ENCODE measurements at regions not wholly inside any gene's neighbourhood (a gene's known extent, or its start where the extent isn't known, plus 50 kb on each side); places are given as distances from the start of the nearest gene placed in this dataset.
A peak's percentile ranks its signal among the peaks of the same experiment; 100 is the strongest.

GRCh38 chr4:23741681-23742191 lies 148.1 kb downstream of the PPARGC1A start:
- peak in 2 of 4 donors; percentile 18 to 41 for DNase-seq (ENCODE audit: low read depth in 4 of 4, low spot score in 2 of 4)

GRCh38 chr4:23737571-23737970 lies 152.3 kb downstream of the PPARGC1A start:
- DNase-seq (ENCODE audit: low read depth in 4 of 4, low spot score in 2 of 4): no peak

DNA sequence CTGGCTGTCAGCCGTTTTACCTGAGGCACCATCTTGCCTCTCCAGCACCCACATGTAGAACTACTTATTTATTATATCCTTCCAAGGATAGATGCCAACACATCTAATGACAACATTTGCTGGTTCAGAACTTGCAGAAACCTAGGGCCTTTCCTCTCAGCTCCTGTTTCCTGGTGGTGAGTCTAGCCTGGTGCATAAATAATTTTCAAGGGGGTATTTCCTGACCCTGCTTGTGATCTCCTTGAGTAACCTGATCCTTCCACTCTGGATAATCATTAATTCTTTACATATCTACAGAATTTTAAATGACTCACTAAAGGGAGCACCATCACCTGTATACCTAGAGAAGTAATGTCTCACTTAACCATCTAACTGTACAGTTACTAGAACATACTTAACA lies 153.4 kb downstream of the PPARGC1A start:
- DNase-seq (ENCODE audit: low read depth in 4 of 4, low spot score in 2 of 4): no peak

DNA sequence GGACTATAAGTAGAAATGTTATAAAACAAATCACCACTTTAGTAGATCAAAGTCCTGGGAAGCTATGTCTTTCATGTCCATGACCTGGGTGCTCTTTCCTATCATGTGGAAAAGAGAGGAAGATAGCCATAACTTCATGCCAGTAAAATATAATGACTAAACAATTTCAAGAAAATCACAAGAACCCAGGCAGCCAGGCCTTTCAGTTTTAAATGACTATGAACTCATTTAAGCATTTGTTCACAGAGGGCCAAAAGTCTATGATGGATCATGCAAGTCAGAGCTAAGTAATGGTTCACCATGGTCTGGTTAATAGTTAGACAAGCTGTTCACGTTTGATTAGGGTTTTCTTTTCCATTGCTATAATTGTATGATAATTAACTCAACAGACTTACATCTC lies 155.8 kb downstream of the PPARGC1A start:
- DNase-seq (ENCODE audit: low read depth in 4 of 4, low spot score in 2 of 4): no peak

- DNase-seq (ENCODE audit: low read depth in 4 of 4, low spot score in 2 of 4): no peak
Measured at GRCh38 chr4:23733476-23733875, 156.4 kb downstream of the PPARGC1A start.

DNA sequence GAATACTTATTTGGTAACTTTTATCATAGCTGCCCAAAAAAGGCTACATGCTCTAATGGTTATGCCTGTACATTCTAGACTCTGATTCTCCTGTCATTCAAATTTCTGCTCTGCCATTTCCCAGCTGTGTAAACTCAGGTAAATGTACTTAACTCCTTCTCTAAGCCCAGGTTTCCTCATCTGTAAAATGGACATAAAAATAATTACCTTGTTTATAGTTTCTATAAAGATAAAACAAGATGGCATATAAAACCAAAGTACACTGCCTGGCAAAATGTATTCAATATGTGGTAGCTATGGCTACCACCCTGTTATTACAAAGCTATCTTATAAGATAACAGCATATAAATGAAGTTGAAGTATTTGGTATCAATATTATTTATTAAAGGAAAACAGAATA lies 158.8 kb downstream of the PPARGC1A start:
- no peak for DNase-seq (ENCODE audit: low read depth in 4 of 4, low spot score in 2 of 4)

GRCh38 chr4:23728971-23729370 lies 160.9 kb downstream of the PPARGC1A start:
- no peak for DNase-seq (ENCODE audit: low read depth in 4 of 4, low spot score in 2 of 4)

DNA sequence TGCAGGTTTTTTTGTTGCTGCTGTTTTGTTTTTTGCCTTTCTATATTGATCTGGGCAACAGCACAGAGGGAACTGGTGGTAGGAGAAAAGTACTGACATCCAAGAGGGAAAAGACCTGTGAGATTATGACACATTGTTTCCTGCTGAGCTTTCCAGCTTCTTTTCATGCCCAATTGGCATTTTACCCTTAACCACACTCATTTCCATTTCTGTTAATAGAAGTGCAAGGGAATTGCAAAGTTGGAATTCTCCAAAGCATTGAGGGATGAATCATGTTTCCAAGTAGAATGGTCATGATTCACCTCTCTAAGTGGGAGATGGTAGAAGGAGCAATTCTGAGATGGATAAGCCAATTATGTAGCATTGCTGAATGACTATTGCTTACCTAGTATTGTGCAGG lies 161.5 kb downstream of the PPARGC1A start:
- DNase-seq (ENCODE audit: low read depth in 4 of 4, low spot score in 2 of 4): no peak

DNA sequence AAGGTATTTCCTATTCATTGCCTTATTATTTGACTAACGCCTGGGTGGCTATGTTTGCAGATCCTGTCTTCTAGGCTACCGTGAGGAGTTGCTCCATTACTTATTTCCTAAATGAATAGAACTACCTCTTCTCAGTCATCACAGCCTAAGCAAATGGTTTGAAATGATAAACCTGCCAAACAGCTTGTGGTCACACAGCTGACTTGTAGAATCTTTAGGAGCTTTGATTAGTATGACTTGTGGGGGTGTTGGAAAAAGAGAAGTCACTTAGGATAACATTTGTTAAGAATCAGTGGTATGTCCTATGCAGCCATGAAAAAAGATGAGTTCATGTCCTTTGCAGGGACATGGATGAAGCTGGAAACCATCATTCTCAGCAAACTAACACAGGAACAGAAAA lies 169.3 kb downstream of the PPARGC1A start:
- no peak for DNase-seq (ENCODE audit: low read depth in 4 of 4, low spot score in 2 of 4)

DNA sequence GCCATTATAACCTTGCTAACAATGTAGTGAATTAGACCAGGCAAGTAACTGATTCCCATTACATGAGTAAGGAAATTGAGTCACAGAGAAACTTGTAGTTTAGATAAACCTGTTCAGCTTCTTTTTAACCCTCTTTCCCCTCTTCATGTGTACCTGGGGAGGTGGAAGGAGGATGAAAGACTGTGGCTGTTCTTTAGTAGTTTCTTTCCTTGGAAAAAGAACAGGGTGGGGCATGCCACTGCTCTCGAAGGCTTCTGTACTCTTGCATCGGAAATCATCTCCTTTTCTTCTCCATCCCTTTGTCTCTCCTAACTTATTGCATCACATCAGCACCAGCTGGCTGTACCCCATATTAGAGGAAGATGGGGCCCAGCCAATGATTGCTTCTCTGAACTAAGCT lies 171.4 kb downstream of the PPARGC1A start:
- no peak for DNase-seq (ENCODE audit: low read depth in 4 of 4, low spot score in 2 of 4)

DNA sequence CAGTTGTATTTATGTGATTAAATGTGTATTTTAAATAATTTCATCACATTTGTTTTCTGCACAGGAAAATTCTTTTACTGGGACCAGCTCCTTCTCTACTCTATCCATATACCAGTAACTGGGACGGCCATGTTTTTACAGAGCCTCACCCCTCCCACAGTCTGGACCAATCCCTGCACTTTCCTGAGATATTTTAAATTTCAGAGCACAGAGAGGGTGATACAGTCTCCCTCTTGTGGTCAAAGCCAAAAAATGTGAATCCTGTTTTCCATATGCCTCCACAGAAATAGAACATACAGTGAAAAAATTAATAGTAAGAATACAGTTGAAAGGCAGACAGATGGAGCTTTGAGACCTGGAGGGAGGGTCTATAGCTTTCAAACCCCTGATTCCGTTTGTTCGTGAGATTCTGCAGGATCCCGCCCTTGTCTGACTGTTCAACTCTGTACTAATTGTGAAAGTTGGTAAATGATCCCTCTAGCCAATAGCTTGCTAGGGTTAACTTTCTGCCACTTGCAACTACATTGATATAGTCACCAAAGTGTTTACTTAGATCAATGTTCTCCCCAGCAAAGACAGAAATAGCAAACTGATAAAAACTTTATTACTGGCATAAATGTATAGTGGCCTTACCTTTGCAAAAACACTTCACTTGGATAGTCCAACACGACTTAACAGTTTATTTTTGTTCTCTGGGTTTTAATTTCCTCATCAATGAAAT lies 172.2 kb downstream of the PPARGC1A start:
- no peak for DNase-seq (ENCODE audit: low read depth in 4 of 4, low spot score in 2 of 4)

- DNase-seq (ENCODE audit: low read depth in 4 of 4, low spot score in 2 of 4): no peak
Measured at GRCh38 chr4:23710298-23710697, 179.5 kb downstream of the PPARGC1A start.

GRCh38 chr4:23707652-23708026 lies 182.2 kb downstream of the PPARGC1A start:
- DNase-seq (ENCODE audit: low read depth in 4 of 4, low spot score in 2 of 4): no peak

DNA sequence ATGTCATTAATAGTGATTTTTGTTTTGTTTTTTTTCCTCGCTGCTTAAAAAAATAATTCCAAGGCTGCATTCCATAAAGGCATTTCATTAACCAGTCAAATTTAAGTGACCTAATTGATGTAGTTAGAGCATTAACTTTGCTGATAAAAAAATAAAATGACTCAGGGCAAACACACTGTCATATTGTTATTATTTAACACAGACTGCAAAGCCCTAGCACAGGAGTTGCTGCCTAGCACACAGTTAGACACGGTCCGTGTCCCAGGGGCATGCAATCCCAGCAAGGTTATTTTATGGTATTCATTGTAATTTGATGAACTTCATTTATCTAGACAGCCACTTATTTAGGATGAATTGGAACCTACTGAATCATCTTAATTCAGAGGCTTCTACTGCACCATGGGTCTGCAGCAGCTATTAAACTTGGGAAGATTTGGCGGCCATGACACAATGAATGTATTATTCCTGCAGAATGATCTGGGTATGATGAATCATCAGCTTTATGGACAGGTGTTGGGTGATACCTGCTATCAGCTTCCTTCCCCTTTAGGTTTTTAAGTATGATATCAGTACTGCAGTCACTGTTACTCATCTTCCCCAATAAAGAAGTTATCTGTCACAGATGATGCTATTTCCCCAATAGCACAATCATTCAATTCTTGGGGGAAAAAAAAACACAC lies 182.7 kb downstream of the PPARGC1A start:
- no peak for DNase-seq (ENCODE audit: low read depth in 4 of 4, low spot score in 2 of 4)

- no peak for DNase-seq (ENCODE audit: low read depth in 4 of 4, low spot score in 2 of 4)
Measured at GRCh38 chr4:23700197-23700596, 189.7 kb downstream of the PPARGC1A start.

DNA sequence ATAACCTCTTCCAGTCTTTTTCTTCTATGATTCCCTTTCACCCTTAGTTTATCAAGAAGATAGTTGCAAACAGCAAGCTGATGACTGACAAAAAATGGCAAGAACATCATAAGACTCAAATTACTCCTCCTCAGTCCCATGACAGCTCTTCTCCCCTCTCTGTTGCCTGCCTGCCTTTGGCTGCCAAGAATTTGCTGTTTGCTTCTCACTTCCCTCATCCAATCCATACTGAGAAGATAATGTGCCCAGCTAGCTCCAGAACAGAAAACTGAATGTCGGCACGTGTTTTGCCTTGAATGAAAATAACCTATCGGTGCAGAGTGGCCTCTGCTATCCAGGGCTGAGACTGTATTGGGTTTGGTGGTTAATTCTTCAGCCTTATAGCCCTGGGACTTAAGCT lies 192.1 kb downstream of the PPARGC1A start:
- no peak for DNase-seq (ENCODE audit: low read depth in 4 of 4, low spot score in 2 of 4)

DNA sequence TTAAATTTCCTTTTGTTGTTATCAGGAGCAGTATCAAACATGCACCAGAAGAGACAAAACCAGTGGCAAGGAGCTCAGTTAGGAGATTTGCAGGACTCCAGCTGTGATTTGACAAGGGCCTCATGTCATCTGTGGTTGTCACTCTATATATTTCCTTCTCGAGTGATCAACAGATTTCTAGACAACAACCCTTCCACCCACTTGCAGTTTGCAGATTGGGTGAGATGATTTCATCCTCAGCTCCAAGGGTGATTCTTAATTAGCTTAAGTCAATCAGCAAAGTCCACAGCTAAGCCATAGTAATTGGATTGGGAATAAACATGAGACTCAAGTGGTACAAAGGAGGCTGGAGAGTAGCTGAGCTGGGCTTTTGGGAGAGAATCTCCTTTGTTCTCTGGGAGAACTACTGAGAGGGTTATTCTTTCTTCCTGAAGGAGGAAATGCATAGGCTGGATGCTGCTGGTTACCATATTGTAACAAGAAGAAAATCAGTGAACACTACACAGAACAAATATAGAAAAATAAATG lies 192.8 kb downstream of the PPARGC1A start:
- no peak for DNase-seq (ENCODE audit: low read depth in 4 of 4, low spot score in 2 of 4)

- DNase-seq (ENCODE audit: low read depth in 4 of 4, low spot score in 2 of 4): no peak
Measured at GRCh38 chr4:23686169-23686897, 203.5 kb downstream of the PPARGC1A start.

GRCh38 chr4:23685471-23685870 lies 204.4 kb downstream of the PPARGC1A start:
- DNase-seq (ENCODE audit: low read depth in 4 of 4, low spot score in 2 of 4): no peak

- DNase-seq (ENCODE audit: low read depth in 4 of 4, low spot score in 2 of 4): no peak
Measured at GRCh38 chr4:23680671-23681518, 209.0 kb downstream of the PPARGC1A start.
